Raji (cell line): ENCODE measurements at regions not wholly inside any gene's neighbourhood (a gene's known extent, or its start where the extent isn't known, plus 50 kb on each side); places are given as distances from the start of the nearest gene placed in this dataset.

Experiments used
- POLR2A ChIP-seq: IDR thresholded peaks from 2 replicates; pipeline ENCODE4 v1.6.1; 2011; ENCODE audit warnings: low read depth, low read length, control low read depth; ENCODE audit not compliant: insufficient read depth

- TF ChIP-seq POLR2A: no peak
Observed at GRCh38 chrX:40340116-40340515, 240.7 kb upstream of the ATP6AP2 start.

DNA sequence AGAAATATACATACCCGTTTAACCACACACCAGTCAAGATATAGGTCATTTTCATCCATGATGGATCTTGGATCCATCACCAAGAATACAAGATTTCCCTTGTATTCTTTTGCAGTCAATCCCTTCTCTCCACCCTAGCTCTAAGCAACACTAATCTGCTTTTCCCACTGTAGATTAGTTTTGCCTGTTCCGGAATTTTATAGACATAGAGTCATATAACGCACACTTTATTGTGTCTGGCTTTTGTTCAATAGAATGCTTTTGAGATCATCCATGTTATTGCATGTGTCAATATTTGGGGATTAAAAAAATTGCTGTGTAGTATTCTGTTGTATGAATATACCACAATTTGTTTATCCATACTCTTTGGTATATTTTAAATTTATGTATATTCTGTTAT, 235.6 kb upstream of the BCOR start:
- no peak for TF ChIP-seq POLR2A

DNA sequence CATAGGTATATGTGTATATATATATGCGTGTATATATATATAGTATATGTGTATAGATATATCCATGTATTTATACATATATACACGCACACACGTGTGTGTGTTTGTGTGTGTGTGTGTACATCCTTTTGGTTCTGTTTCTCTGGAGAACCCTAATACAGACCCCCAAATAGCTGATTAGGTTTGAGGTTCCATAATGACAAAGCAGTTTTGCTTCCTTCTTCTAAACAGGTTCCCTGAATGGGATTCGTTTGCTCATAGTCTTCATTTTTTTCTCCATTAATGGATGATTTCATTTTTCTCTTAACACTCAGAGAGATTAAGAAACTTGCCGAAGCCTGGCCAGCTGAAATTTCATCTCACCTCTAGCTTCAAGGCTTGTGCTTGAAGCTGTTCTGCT, 234.0 kb upstream of the BCOR start:
- TF ChIP-seq POLR2A: no peak

- no peak for TF ChIP-seq POLR2A
Observed at GRCh38 chrX:40331353-40331752, 233.6 kb upstream of the BCOR start.

DNA sequence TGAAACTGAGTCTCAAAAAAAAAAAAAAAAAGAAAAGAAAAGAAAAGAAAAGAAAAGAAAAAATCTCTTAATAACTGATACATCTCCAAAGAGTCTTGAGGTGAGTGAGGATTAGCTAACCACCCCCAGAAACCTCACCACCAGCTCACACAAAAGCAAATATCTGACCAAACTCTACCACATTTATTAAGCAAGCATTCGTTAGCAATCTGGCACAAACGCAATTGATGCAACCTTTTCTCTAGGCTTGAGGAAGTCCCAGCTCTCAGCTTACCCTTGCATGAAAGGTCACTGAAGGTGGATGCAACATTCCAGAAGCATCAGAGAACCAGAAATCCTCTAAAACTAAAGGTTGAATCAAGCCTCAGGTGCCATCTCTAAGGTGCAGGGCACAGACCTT, 231.9 kb upstream of the BCOR start:
- no peak for TF ChIP-seq POLR2A

DNA sequence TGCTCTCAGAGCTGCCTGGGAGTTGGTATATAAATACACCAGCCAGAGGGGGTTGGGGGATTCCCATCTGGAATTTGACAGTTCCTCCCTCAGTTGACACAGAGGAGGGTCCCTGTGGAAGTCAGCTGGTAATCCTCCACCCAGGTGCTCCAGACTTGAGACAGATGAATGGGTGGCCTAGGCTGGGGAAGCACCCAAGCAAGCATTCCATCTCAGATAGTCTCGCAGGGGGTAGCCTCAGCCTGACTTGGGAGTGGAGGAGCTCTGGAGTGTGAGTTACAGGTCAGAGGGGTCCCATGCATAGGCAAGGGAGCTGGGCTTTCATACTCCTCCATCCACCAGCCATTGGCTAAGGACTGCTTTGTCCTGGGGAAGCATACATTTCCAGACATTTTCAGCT, 229.3 kb upstream of the BCOR start:
- no peak for TF ChIP-seq POLR2A

- no peak for TF ChIP-seq POLR2A
Observed at GRCh38 chrX:40326186-40326965, 228.6 kb upstream of the BCOR start.

GRCh38 chrX:40325161-40325560, 227.4 kb upstream of the BCOR start:
- no peak for TF ChIP-seq POLR2A

GRCh38 chrX:40323977-40324376, 226.2 kb upstream of the BCOR start:
- TF ChIP-seq POLR2A: no peak

DNA sequence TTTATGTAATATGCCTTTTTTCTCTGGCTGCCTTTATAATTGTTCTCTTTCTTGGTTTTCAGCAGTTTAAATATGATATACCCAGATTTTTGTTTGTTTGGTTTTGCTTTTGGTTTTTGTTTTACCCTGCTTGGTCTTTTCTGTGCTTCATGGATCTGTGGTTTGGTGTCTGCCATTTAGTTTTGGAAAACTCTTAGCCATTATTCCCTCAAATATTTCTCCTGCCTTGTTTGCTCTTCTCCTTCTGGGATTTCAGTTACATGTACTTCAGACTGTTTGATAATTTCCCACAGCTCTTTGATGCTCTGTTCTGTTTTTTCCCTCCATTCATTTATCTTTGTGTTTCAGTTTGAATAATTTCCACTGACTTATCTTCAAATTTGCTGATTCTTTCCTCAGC, 223.1 kb upstream of the BCOR start:
- TF ChIP-seq POLR2A: no peak

- TF ChIP-seq POLR2A: no peak
Observed at GRCh38 chrX:40318801-40319200, 221.0 kb upstream of the BCOR start.

GRCh38 chrX:40318076-40318475, 220.3 kb upstream of the BCOR start:
- no peak for TF ChIP-seq POLR2A

GRCh38 chrX:40316502-40316901, 218.7 kb upstream of the BCOR start:
- TF ChIP-seq POLR2A: no peak

- no peak for TF ChIP-seq POLR2A
Observed at GRCh38 chrX:40314070-40314469, 216.3 kb upstream of the BCOR start.

- no peak for TF ChIP-seq POLR2A
Observed at GRCh38 chrX:40313269-40313668, 215.5 kb upstream of the BCOR start.

- no peak for TF ChIP-seq POLR2A
Observed at GRCh38 chrX:40310447-40310846, 212.7 kb upstream of the BCOR start.

GRCh38 chrX:40310016-40310415, 212.3 kb upstream of the BCOR start:
- no peak for TF ChIP-seq POLR2A
